ENCODE measurements at regions not wholly inside any gene's neighbourhood (a gene's known extent, or its start where the extent isn't known, plus 50 kb on each side); places are given as distances from the start of the nearest gene placed in this dataset.

- TF ChIP-seq EZH2phosphoT487 (IDR thresholded peaks at IDR 0.05; ENCODE audit: borderline replicate concordance, low read length) (no peak), CTCF (IDR thresholded peaks at IDR 0.05; ENCODE audit: low read depth, low read length, poor library complexity, severe bottlenecking) (no peak)
These were observed 99.4 kb upstream of the IQSEC1 start for GRCh38 chr3:13172644-13173013.
